ENCODE measurements at regions not wholly inside any gene's neighbourhood (a gene's known extent, or its start where the extent isn't known, plus 50 kb on each side); places are given as distances from the start of the nearest gene placed in this dataset.

DNA sequence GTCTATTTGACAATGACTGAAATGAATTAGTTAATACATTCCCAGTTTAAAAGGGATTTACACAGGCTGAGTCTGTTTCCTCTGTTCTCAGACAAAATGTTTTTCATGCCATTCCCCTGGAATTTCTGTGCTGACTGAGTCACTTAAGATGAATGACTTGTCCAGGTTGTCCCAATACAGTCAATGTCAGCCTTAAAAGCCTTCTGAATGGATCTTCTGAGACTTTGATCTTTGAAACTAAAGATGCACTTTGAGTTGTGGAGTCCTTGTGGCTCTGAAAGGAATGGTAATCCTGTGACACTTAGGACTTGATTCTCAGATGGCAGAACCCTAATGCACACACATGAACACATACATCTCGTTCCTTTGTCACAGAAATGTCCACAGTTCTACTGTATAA is 622.2 kb upstream of the GRID2 start:
- TF ChIP-seq, protein P1, sequence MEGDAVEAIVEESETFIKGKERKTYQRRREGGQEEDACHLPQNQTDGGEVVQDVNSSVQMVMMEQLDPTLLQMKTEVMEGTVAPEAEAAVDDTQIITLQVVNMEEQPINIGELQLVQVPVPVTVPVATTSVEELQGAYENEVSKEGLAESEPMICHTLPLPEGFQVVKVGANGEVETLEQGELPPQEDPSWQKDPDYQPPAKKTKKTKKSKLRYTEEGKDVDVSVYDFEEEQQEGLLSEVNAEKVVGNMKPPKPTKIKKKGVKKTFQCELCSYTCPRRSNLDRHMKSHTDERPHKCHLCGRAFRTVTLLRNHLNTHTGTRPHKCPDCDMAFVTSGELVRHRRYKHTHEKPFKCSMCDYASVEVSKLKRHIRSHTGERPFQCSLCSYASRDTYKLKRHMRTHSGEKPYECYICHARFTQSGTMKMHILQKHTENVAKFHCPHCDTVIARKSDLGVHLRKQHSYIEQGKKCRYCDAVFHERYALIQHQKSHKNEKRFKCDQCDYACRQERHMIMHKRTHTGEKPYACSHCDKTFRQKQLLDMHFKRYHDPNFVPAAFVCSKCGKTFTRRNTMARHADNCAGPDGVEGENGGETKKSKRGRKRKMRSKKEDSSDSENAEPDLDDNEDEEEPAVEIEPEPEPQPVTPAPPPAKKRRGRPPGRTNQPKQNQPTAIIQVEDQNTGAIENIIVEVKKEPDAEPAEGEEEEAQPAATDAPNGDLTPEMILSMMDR (IDR thresholded peaks at IDR 0.05; ENCODE audit: low read depth, low read length, missing input control), result no peak
- TF ChIP-seq, protein P2, sequence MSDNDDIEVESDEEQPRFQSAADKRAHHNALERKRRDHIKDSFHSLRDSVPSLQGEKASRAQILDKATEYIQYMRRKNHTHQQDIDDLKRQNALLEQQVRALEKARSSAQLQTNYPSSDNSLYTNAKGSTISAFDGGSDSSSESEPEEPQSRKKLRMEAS (IDR thresholded peaks at IDR 0.05), result no peak
- TF ChIP-seq YY1 (IDR thresholded peaks at IDR 0.05), result no peak
- TF ChIP-seq EGR1 (IDR thresholded peaks at IDR 0.05; ENCODE audit: low read depth in 2 of 2), result no peak
- no peak for TF ChIP-seq GABPA (IDR thresholded peaks at IDR 0.05 in 1 of 2, conservative IDR thresholded peaks at IDR 0.05 in 1 of 2)
- TF ChIP-seq SP1 (IDR thresholded peaks at IDR 0.05), result no peak
